A673 (cell line): ENCODE measurements at regions not wholly inside any gene's neighbourhood (a gene's known extent, or its start where the extent isn't known, plus 50 kb on each side); places are given as distances from the start of the nearest gene placed in this dataset.

ENCODE experiments used
- EZH2 ChIP-seq: fragments of 200-600 bp; sonication (generic); IDR thresholded peaks from 2 replicates; pipeline ENCODE4 v1.6.1; 2017; ENCODE audit warnings: borderline replicate concordance, low read depth, mild to moderate bottlenecking, mixed read lengths, antibody characterized with exemption, low read length; ENCODE audit not compliant: poor library complexity, severe bottlenecking
- TF ChIP-seq, protein P1 (sequence below): fragments of 300-800, 200-600 bp; sonication (generic); conservative IDR thresholded peaks from 2 replicates; pipeline ENCODE4 v1.5.1; 2017; ENCODE audit warnings: low read depth, mild to moderate bottlenecking, antibody characterized with exemption, low read length, moderate library complexity, mixed read lengths

GRCh38 chr3:48067271-48067670 is 51.1 kb upstream of the MAP4 start:
- TF ChIP-seq, protein P1, sequence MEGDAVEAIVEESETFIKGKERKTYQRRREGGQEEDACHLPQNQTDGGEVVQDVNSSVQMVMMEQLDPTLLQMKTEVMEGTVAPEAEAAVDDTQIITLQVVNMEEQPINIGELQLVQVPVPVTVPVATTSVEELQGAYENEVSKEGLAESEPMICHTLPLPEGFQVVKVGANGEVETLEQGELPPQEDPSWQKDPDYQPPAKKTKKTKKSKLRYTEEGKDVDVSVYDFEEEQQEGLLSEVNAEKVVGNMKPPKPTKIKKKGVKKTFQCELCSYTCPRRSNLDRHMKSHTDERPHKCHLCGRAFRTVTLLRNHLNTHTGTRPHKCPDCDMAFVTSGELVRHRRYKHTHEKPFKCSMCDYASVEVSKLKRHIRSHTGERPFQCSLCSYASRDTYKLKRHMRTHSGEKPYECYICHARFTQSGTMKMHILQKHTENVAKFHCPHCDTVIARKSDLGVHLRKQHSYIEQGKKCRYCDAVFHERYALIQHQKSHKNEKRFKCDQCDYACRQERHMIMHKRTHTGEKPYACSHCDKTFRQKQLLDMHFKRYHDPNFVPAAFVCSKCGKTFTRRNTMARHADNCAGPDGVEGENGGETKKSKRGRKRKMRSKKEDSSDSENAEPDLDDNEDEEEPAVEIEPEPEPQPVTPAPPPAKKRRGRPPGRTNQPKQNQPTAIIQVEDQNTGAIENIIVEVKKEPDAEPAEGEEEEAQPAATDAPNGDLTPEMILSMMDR: no peak
- no peak for TF ChIP-seq EZH2
